HEK293T (cell line): ENCODE measurements at regions not wholly inside any gene's neighbourhood (a gene's known extent, or its start where the extent isn't known, plus 50 kb on each side); places are given as distances from the start of the nearest gene placed in this dataset.

Source experiments
- CTCF ChIA-PET: fragments of 350-600 bp; formaldehyde crosslinking; extraction: SDS; loops from one replicate; lab custom pipeline; 2021; ENCODE audit warnings: antibody characterized with exemption, inconsistent platforms; lab: Yijun Ruan, JAX
- POLR2A ChIA-PET: fragments of 350-600 bp; formaldehyde crosslinking; extraction: SDS; loops from one replicate; lab custom pipeline; 2020; ENCODE audit warnings: antibody characterized with exemption, inconsistent platforms; lab: Yijun Ruan, JAX
- DNase-seq: peaks from one replicate; pipeline ENCODE4 v3.0.0; 2012; ENCODE audit warnings: mixed read lengths; ENCODE audit errors: extremely low spot score
- ARNT ChIP-seq: fragments of 450-650 bp; IDR thresholded peaks from 2 replicates; pipeline ENCODE4 v1.6.1; 2017; ENCODE audit warnings: mild to moderate bottlenecking
- BHLHE40 ChIP-seq: fragments of 450-650 bp; IDR thresholded peaks from 2 replicates; pipeline ENCODE4 v1.6.1; 2016; ENCODE audit warnings: mild to moderate bottlenecking, moderate library complexity, borderline replicate concordance
- CTBP1 ChIP-seq: fragments of 450-650 bp; IDR thresholded peaks from 2 replicates; pipeline ENCODE4 v1.6.1; 2016; ENCODE audit warnings: borderline replicate concordance
- ELF4 ChIP-seq: fragments of 450-650 bp; IDR thresholded peaks from 2 replicates; pipeline ENCODE4 v1.6.1; 2017; ENCODE audit warnings: antibody characterized with exemption
- FOXA1 ChIP-seq: fragments of 450-650 bp; IDR thresholded peaks from 2 replicates; pipeline ENCODE4 v1.6.1; 2016; ENCODE audit warnings: mild to moderate bottlenecking
- FOXK2 ChIP-seq: fragments of 450-650 bp; IDR thresholded peaks from 2 replicates; pipeline ENCODE4 v1.6.1; 2016; ENCODE audit warnings: mild to moderate bottlenecking
- FOXM1 ChIP-seq: fragments of 450-650 bp; IDR thresholded peaks from 2 replicates; pipeline ENCODE4 v1.6.1; 2017; ENCODE audit warnings: mild to moderate bottlenecking, borderline replicate concordance
- HDGF ChIP-seq: fragments of 450-650 bp; IDR thresholded peaks from 2 replicates; pipeline ENCODE4 v1.6.1; 2017; ENCODE audit warnings: antibody characterized with exemption, borderline replicate concordance
- L3MBTL2 ChIP-seq: fragments of 450-650 bp; conservative IDR thresholded peaks from 2 replicates; pipeline ENCODE4 v1.6.1; 2016; ENCODE audit warnings: mild to moderate bottlenecking
- LEF1 ChIP-seq: fragments of 450-650 bp; IDR thresholded peaks from 2 replicates; pipeline ENCODE4 v1.6.1; 2017; ENCODE audit warnings: mild to moderate bottlenecking, borderline replicate concordance
- NFRKB ChIP-seq: fragments of 450-650 bp; IDR thresholded peaks from 2 replicates; pipeline ENCODE4 v1.6.1; 2016; ENCODE audit warnings: mild to moderate bottlenecking, moderate library complexity
- PKNOX1 ChIP-seq: fragments of 450-650 bp; IDR thresholded peaks from 2 replicates; pipeline ENCODE4 v1.6.1; 2016
- SP1 ChIP-seq: fragments of 450-650 bp; IDR thresholded peaks from 2 replicates; pipeline ENCODE4 v1.6.1; 2017
- SUZ12 ChIP-seq: fragments of 450-650 bp; IDR thresholded peaks from 2 replicates; pipeline ENCODE4 v1.6.1; 2016; ENCODE audit warnings: mild to moderate bottlenecking
- TARDBP ChIP-seq: fragments of 450-650 bp; IDR thresholded peaks from 2 replicates; pipeline ENCODE4 v1.6.1; 2016
- ZNF384 ChIP-seq: fragments of 450-650 bp; IDR thresholded peaks from 2 replicates; pipeline ENCODE4 v1.6.1; 2016

DNA sequence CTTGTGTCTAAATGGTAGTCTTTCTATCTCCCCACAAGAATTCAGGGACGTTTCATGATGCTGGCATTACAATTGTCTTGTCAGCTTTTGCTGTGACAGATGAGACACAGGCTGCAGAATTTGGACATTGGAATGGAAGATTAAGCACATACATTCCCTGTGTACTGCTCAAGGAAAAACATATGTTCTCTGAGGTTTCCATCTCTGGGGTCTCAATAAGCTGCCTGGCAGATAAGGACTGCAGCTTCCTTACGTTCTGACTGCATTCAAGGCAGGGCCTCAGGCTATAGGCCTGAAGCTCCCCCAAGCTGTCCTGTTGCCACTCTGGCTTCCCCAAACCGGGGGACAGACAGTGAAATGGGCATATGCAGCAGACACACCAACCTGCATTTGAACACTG lies 91.3 kb upstream of the KL start:
- POLR2A ChIA-PET, result no interaction called here
- CTCF ChIA-PET, result no interaction called here
- DNase-seq, result no peak
- TF ChIP-seq SP1 (no peak), FOXM1 (no peak), ELF4 (no peak)

GRCh38 chr13:32925506-32925905 lies 90.7 kb upstream of the KL start:
- CTCF ChIA-PET, result no interaction called here
- DNase-seq, result no peak
- POLR2A ChIA-PET, result no interaction called here
- TF ChIP-seq CTBP1, result no peak
- no peak for TF ChIP-seq HDGF
- TF ChIP-seq L3MBTL2, result no peak
- TF ChIP-seq BHLHE40, result no peak
- TF ChIP-seq ZNF384, result no peak
- no peak for TF ChIP-seq ARNT
- TF ChIP-seq FOXM1, result no peak
- TF ChIP-seq FOXK2, result no peak
- TF ChIP-seq NFRKB, result no peak
- no peak for TF ChIP-seq SUZ12
- no peak for TF ChIP-seq SP1
- TF ChIP-seq LEF1, result no peak
- no peak for TF ChIP-seq FOXA1
- TF ChIP-seq TARDBP, result no peak
- no peak for TF ChIP-seq PKNOX1
- TF ChIP-seq ELF4, result no peak

DNA sequence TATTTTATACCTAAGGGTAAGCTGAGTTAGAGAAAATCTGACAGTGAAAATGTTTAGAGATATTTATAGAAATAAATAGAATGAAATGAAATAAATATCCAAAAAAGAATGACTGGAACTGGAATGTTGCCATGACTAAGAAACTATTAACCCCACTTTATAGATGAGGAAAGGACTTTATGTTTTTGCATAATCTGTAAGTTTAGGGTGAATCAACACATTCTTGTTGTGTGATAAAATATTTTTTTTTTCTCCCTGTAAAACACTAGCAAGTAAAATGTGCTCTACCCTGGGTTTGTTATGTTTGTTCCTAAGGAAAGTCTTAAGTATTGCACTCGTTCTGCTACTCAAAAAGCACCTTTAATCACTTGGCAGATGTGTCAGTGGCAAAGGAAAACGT lies 83.8 kb upstream of the KL start:
- ChIA-PET CTCF (no interaction called here), POLR2A (no interaction called here)

GRCh38 chr13:32936716-32937115 lies 79.5 kb upstream of the KL start:
- ChIA-PET POLR2A (no interaction called here), CTCF (no interaction called here)
- no peak for DNase-seq
- TF ChIP-seq SUZ12, result no peak
- TF ChIP-seq ARNT, result no peak
- TF ChIP-seq SP1, result no peak
- no peak for TF ChIP-seq ELF4
- TF ChIP-seq BHLHE40, result no peak
- TF ChIP-seq ZNF384, result no peak
- TF ChIP-seq FOXK2, result no peak
- no peak for TF ChIP-seq HDGF
- no peak for TF ChIP-seq CTBP1
- TF ChIP-seq TARDBP, result no peak
- no peak for TF ChIP-seq PKNOX1
- TF ChIP-seq FOXA1, result no peak
- TF ChIP-seq FOXM1, result no peak
- TF ChIP-seq NFRKB, result no peak
- TF ChIP-seq LEF1, result no peak
- no peak for TF ChIP-seq L3MBTL2

More for the DNA sequence above, 83.8 kb upstream of the KL start:
- TF ChIP-seq SUZ12 (no peak), PKNOX1 (no peak), ARNT (no peak), BHLHE40 (no peak), SP1 (no peak), HDGF (no peak), NFRKB (no peak)
- no peak for DNase-seq

DNA sequence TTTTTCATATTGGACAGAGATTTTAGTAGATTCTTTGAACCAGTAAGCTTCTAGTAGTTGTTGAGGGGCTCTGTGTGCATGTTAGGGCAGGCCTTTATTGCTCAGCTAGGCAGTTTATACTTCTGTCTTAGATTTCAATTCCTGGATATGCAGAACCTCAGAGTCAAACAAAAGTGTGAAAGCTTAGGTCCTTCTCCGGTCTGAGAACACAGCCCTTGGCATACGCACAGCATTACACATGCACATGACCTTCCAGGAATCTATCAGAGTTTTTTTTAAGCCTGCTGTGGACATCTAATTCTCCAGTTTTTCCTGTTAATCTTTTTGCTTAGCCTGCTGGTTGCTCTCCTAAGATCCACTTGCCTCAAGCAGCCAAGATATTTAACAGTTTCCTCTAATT lies 77.9 kb upstream of the KL start:
- POLR2A ChIA-PET, result no interaction called here
- CTCF ChIA-PET, result no interaction called here
- TF ChIP-seq BHLHE40, result no peak
- TF ChIP-seq NFRKB, result no peak
- TF ChIP-seq FOXA1, result no peak
- no peak for TF ChIP-seq ZNF384
- TF ChIP-seq FOXK2, result no peak
- no peak for TF ChIP-seq CTBP1
- TF ChIP-seq ARNT, result no peak
- no peak for TF ChIP-seq PKNOX1
- DNase-seq, result no peak

DNA sequence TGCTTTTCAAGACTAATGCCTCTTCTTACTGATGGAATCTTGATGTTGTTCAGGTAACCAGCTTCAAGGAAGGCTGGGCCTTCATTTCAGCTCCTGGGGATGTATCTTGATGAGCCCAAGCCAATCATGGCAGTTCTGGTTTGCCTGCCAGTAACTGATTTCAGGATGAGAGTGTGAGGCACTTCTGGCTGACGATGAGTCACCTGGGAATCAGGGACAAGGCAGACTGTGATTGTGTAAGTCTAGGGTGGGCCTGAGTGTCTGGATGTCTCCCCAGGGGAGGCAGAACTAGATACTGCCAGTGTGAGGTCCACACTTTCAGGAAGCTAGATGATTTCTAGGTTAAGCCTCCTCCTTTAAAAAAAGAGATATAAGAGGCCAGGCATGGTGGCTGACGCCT lies 77.3 kb upstream of the KL start:
- TF ChIP-seq CTBP1 (no peak), SUZ12 (no peak), ZNF384 (no peak), ARNT (no peak), L3MBTL2 (no peak), FOXA1 (no peak)
- ChIA-PET CTCF (no interaction called here), POLR2A (no interaction called here)
- DNase-seq, result no peak

DNA sequence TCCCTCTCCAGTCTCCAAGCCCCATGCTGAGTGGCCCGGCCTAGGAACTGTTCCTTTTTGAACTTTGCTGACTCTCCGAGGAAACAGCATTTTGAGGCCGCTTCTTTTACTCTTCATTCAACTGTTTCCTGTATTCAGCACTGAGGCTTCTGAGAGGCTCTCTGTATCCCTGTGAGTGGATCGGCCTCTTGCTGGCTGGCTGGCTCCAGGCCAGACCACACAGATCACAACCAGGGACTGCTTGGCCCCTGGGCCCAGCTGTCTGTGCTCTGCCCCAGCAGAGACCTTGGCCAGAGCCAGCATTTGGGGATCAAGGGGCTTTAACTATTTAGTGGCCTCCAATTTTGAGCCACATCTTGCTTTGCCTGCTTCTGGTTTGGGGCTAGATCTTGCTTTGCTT lies 75.6 kb upstream of the KL start:
- DNase-seq, result no peak
- TF ChIP-seq ELF4 (no peak), PKNOX1 (no peak), L3MBTL2 (no peak), FOXK2 (no peak), LEF1 (no peak), ZNF384 (no peak), CTBP1 (no peak), HDGF (no peak), ARNT (no peak), NFRKB (no peak), SP1 (no peak), BHLHE40 (no peak), FOXA1 (no peak), SUZ12 (no peak), TARDBP (no peak), FOXM1 (no peak)
- ChIA-PET POLR2A (no interaction called here), CTCF (no interaction called here)
